HL-60 (cell line): ENCODE measurements at regions not wholly inside any gene's neighbourhood (a gene's known extent, or its start where the extent isn't known, plus 50 kb on each side); places are given as distances from the start of the nearest gene placed in this dataset.
A peak's percentile ranks its signal among the peaks of the same experiment; 100 is the strongest.

Source experiments
- DNase-seq, 2 experiments: peaks; one replicate each; pipeline ENCODE4 v3.0.0-alpha.2; 2010 to 2020; ENCODE audit warnings: low read depth in 1 of 2, low spot score in 1 of 2
- H3K27ac ChIP-seq: fragments of 250-450 bp; sonication (Bioruptor Pico); replicated peaks from 2 replicates; pipeline ENCODE4 v1.5.1; 2020; ENCODE audit warnings: mild to moderate bottlenecking, moderate library complexity
- H3K27me3 ChIP-seq: fragments of 250-450 bp; sonication (Bioruptor Pico); 2 replicates; pipeline ENCODE4 v1.5.1; 2021; ENCODE audit warnings: mild to moderate bottlenecking, moderate library complexity; ENCODE audit not compliant: insufficient read depth, poor library complexity, severe bottlenecking
- H3K4me3 ChIP-seq: replicated peaks from 2 replicates; pipeline ENCODE4 v1.5.1; 2011; ENCODE audit warnings: mild to moderate bottlenecking, control low read depth, low read length; ENCODE audit not compliant: insufficient read depth
- GABPA ChIP-seq: IDR thresholded peaks from 2 replicates; pipeline ENCODE4 v1.6.1; 2012; ENCODE audit warnings: low read depth
- POLR2AphosphoS5 ChIP-seq: IDR thresholded peaks from 2 replicates; pipeline ENCODE4 v1.6.1; 2012; ENCODE audit warnings: low read depth
- SPI1 ChIP-seq: IDR thresholded peaks from 2 replicates; pipeline ENCODE4 v1.6.1; 2012; ENCODE audit warnings: low read depth, mild to moderate bottlenecking, borderline replicate concordance
- TF ChIP-seq, protein P1 (sequence below): IDR thresholded peaks from one replicate; pipeline ENCODE4 v1.5.1; 2011; ENCODE audit warnings: low read length, control low read depth, inconsistent platforms; ENCODE audit not compliant: insufficient read depth
- TF ChIP-seq, protein P2 (sequence below): IDR thresholded peaks from 2 replicates; pipeline ENCODE4 v1.6.1; 2012; ENCODE audit warnings: low read depth; ENCODE audit not compliant: insufficient replicate concordance

DNA sequence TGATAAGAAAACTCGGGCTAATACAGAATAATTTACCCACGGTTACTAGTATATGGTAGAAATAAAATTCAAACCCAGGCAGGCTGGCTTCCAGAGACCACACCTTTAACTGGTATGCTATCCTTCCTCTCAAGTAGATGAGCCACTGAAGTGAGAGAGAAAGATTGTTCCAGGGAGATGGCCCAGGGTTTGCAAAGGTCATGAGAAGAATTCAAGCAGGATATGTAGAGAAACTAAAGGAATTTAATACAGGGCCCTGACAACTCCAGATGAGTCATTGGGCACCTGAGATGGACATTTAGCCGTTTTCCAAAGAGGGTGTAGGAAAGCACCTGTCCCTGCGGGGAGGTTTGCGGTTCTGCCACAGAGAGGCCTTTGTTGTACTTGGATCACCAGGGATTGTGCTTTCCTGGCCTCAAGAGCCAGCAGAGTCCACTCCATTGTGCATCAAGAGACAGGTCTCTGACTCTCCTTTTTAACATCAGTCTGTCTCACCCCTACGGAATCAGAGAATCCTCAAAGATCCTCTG is 152.7 kb upstream of the BLID start:
- TF ChIP-seq, protein P1, sequence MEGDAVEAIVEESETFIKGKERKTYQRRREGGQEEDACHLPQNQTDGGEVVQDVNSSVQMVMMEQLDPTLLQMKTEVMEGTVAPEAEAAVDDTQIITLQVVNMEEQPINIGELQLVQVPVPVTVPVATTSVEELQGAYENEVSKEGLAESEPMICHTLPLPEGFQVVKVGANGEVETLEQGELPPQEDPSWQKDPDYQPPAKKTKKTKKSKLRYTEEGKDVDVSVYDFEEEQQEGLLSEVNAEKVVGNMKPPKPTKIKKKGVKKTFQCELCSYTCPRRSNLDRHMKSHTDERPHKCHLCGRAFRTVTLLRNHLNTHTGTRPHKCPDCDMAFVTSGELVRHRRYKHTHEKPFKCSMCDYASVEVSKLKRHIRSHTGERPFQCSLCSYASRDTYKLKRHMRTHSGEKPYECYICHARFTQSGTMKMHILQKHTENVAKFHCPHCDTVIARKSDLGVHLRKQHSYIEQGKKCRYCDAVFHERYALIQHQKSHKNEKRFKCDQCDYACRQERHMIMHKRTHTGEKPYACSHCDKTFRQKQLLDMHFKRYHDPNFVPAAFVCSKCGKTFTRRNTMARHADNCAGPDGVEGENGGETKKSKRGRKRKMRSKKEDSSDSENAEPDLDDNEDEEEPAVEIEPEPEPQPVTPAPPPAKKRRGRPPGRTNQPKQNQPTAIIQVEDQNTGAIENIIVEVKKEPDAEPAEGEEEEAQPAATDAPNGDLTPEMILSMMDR: no peak
- no peak for TF ChIP-seq POLR2AphosphoS5
- TF ChIP-seq SPI1: no peak
- TF ChIP-seq, protein P2, sequence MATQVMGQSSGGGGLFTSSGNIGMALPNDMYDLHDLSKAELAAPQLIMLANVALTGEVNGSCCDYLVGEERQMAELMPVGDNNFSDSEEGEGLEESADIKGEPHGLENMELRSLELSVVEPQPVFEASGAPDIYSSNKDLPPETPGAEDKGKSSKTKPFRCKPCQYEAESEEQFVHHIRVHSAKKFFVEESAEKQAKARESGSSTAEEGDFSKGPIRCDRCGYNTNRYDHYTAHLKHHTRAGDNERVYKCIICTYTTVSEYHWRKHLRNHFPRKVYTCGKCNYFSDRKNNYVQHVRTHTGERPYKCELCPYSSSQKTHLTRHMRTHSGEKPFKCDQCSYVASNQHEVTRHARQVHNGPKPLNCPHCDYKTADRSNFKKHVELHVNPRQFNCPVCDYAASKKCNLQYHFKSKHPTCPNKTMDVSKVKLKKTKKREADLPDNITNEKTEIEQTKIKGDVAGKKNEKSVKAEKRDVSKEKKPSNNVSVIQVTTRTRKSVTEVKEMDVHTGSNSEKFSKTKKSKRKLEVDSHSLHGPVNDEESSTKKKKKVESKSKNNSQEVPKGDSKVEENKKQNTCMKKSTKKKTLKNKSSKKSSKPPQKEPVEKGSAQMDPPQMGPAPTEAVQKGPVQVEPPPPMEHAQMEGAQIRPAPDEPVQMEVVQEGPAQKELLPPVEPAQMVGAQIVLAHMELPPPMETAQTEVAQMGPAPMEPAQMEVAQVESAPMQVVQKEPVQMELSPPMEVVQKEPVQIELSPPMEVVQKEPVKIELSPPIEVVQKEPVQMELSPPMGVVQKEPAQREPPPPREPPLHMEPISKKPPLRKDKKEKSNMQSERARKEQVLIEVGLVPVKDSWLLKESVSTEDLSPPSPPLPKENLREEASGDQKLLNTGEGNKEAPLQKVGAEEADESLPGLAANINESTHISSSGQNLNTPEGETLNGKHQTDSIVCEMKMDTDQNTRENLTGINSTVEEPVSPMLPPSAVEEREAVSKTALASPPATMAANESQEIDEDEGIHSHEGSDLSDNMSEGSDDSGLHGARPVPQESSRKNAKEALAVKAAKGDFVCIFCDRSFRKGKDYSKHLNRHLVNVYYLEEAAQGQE: no peak
- TF ChIP-seq GABPA: no peak
- Histone ChIP-seq H3K4me3 (no peak overlapping the region), H3K27ac (no peak overlapping the region), H3K27me3 (no peaks in the 10 kb centered on the region)
- no peak for DNase-seq

DNA sequence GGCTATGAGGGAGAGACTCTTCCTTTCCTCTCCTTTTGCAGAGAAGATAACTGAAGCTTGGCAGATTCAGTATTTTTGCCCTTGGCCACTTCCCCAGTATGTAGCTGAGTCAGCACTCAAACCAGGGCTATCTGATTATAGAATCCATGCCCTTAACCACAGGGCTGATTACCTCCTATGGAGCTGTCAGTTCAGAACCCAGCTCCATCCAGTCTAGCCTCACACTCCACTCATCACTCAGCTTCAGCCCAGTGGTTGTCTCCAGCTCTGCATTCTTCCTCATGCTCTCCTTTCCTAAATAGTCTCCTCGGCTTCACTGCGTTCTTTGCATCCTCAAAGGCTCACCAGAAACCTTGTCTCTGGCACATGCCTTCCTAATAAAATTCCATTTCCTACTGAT is 151.6 kb upstream of the BLID start:
- peak in 1 of 2 experiments; percentile 48 for DNase-seq
- H3K27ac ChIP-seq: no peak overlapping the region
- H3K4me3 ChIP-seq: no peak overlapping the region
- TF ChIP-seq, protein P2: peak; percentile 76
- no peak for TF ChIP-seq GABPA
- TF ChIP-seq POLR2AphosphoS5: no peak
- TF ChIP-seq, protein P1: no peak
- peak; percentile 33; the same call in 1 of the 2 replicates for TF ChIP-seq SPI1
- no peaks in the 10 kb centered on the region for H3K27me3 ChIP-seq

DNA sequence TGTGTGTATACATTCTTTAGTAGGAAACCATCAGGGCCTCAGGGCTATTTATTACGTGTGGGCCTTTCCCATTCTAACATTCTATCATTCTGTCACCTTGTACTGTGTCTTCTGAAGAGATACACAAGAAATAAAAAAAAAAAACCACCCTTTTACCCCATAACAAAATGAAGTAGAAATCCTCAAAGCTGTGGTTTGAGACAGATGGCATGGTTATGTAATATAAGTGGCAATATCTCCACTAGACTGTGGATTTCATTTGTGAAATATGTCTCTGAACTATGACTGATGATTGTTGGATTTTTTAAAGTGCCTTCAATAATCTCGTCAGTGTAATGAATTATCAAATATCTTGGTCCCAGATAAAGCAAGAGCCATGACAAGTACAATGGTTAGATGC is 150.0 kb upstream of the BLID start:
- no peak overlapping the region for H3K4me3 ChIP-seq
- no peaks in the 10 kb centered on the region for H3K27me3 ChIP-seq
- peak in 1 of 2 experiments; percentile 40 for DNase-seq
- no peak for TF ChIP-seq SPI1
- TF ChIP-seq, protein P2: no peak
- TF ChIP-seq POLR2AphosphoS5: no peak; the same call in 1 of the 2 replicates
- TF ChIP-seq GABPA: no peak
- TF ChIP-seq, protein P1: no peak
- H3K27ac ChIP-seq: no peak overlapping the region
